Body of pancreas (tissue), 4 donors: ENCODE measurements at regions not wholly inside any gene's neighbourhood (a gene's known extent, or its start where the extent isn't known, plus 50 kb on each side); places are given as distances from the start of the nearest gene placed in this dataset.

Source experiments
- POLR2A ChIP-seq, 3 donors: fragments of 450-650 bp; IDR thresholded peaks; one replicate each; pipeline ENCODE4 v1.6.1; 2016; ENCODE audit warnings: antibody characterized with exemption in 3 of 3, mild to moderate bottlenecking in 2 of 3
- TF ChIP-seq, protein P1 (sequence below), 7 experiments: fragments of 450-650 bp in 4 of 7; fragments of 200-600 bp in 3 of 7; sonication (generic) in 3 of 7; IDR thresholded peaks; one replicate each; pipeline ENCODE4 v1.5.1; 2016 to 2019; ENCODE audit warnings: antibody characterized with exemption in 7 of 7

DNA sequence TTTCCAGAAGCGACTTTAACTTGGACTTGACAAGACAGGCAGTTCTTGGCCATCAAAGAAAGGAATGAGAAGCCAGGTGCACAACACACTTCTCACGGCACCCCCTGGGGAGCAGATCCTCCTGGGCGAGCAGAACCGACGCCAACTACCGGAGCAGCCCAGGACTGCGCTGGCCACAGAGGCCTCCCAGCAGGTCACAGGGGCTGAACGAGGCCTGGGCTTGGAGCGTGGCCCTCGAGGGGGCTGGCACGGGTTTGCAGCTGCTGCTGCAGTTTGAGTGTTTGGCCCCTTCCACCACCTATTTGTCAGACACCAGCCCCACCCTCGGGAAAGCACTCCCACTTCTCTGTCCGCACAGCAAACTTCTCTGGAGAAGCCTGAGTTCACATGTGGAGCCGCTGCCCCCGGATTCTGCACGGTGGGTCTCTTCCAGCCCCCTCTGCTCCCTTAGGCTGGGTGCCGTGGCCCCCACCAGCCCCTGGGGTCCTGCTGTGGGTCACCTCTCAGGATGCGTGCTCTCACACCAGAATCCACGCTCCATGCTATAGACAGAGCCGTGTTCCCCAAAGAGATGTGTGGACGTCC is 306.7 kb upstream of the SALL3 start:
- TF ChIP-seq, protein P1, sequence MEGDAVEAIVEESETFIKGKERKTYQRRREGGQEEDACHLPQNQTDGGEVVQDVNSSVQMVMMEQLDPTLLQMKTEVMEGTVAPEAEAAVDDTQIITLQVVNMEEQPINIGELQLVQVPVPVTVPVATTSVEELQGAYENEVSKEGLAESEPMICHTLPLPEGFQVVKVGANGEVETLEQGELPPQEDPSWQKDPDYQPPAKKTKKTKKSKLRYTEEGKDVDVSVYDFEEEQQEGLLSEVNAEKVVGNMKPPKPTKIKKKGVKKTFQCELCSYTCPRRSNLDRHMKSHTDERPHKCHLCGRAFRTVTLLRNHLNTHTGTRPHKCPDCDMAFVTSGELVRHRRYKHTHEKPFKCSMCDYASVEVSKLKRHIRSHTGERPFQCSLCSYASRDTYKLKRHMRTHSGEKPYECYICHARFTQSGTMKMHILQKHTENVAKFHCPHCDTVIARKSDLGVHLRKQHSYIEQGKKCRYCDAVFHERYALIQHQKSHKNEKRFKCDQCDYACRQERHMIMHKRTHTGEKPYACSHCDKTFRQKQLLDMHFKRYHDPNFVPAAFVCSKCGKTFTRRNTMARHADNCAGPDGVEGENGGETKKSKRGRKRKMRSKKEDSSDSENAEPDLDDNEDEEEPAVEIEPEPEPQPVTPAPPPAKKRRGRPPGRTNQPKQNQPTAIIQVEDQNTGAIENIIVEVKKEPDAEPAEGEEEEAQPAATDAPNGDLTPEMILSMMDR (IDR thresholded peaks at IDR 0.05) = no peak
- TF ChIP-seq POLR2A (IDR thresholded peaks at IDR 0.05) = no peak
